ENCODE measurements at regions not wholly inside any gene's neighbourhood (a gene's known extent, or its start where the extent isn't known, plus 50 kb on each side); places are given as distances from the start of the nearest gene placed in this dataset.

GRCh38 chr3:107251819-107252218 lies 125.4 kb upstream of the CCDC54 start:
- TF ChIP-seq CTCF (IDR thresholded peaks at IDR 0.05), result no peak
- no peak for TF ChIP-seq POLR2AphosphoS5 (IDR thresholded peaks at IDR 0.05)
- no peak for TF ChIP-seq POLR2A (IDR thresholded peaks at IDR 0.05; ENCODE audit: low read depth)
- TF ChIP-seq EP300 (IDR thresholded peaks at IDR 0.05), result no peak

Measured in esophagus muscularis mucosa (tissue), 4 donors.